KMS-11 (cell line): ENCODE measurements at regions not wholly inside any gene's neighbourhood (a gene's known extent, or its start where the extent isn't known, plus 50 kb on each side); places are given as distances from the start of the nearest gene placed in this dataset.

Experiments used
- H2AFZ ChIP-seq: fragments of 200-600 bp; sonication (generic); 2 replicates; pipeline ENCODE4 v1.6.1; 2016; ENCODE audit warnings: antibody characterized with exemption, mixed run types, low read depth
- H3K27ac ChIP-seq: fragments of 200-600 bp; sonication (generic); 2 replicates; pipeline ENCODE4 v1.6.1; 2016; ENCODE audit warnings: mild to moderate bottlenecking, mixed run types
- H3K27me3 ChIP-seq: fragments of 200-600 bp; sonication (generic); 2 replicates; pipeline ENCODE4 v1.6.1; 2017; ENCODE audit warnings: mild to moderate bottlenecking, low read depth, mixed run types, moderate library complexity; ENCODE audit not compliant: insufficient read depth
- H3K36me3 ChIP-seq: fragments of 200-600 bp; sonication (generic); 2 replicates; pipeline ENCODE4 v1.6.1; 2017; ENCODE audit warnings: mild to moderate bottlenecking, mixed run types; ENCODE audit not compliant: insufficient read depth
- H3K4me1 ChIP-seq: fragments of 200-600 bp; sonication (generic); 2 replicates; pipeline ENCODE4 v1.6.1; 2016; ENCODE audit warnings: mild to moderate bottlenecking, low read depth, mixed run types; ENCODE audit not compliant: poor library complexity, severe bottlenecking
- H3K4me2 ChIP-seq: fragments of 200-600 bp; sonication (generic); 2 replicates; pipeline ENCODE4 v1.7.0; 2016; ENCODE audit warnings: mild to moderate bottlenecking, mixed run types
- H3K4me3 ChIP-seq: fragments of 200-600 bp; sonication (generic); IDR thresholded peaks from 2 replicates; pipeline ENCODE4 v1.6.1; 2017; ENCODE audit warnings: low read depth, low read length, mixed read lengths; ENCODE audit not compliant: insufficient read depth
- H3K79me2 ChIP-seq: fragments of 200-600 bp; sonication (generic); 2 replicates; pipeline ENCODE4 v1.6.1; 2016; ENCODE audit warnings: low read depth, mixed run types; ENCODE audit not compliant: insufficient read depth
- H3K9ac ChIP-seq: fragments of 200-600 bp; sonication (generic); 2 replicates; pipeline ENCODE4 v1.6.1; 2016; ENCODE audit warnings: mild to moderate bottlenecking, mixed run types
- H4K20me1 ChIP-seq: fragments of 200-600 bp; sonication (generic); 2 replicates; pipeline ENCODE4 v1.6.1; 2016; ENCODE audit warnings: mild to moderate bottlenecking, mixed run types; ENCODE audit not compliant: insufficient read depth
- TF ChIP-seq, protein P1 (sequence below): fragments of 200-600 bp; sonication (generic); conservative IDR thresholded peaks from 2 replicates; pipeline ENCODE4 v1.6.1; 2017; ENCODE audit warnings: low read depth, mild to moderate bottlenecking, antibody characterized with exemption, low read length, moderate library complexity, mixed read lengths

- H3K79me2 ChIP-seq, result no peaks in the 10 kb centered on the region
Measured at GRCh38 chr10:133010095-133010842, 67.9 kb upstream of the CFAP46 start.

GRCh38 chr10:133009218-133009950, 67.0 kb upstream of the CFAP46 start:
- H2AFZ ChIP-seq, result no peak overlapping the region
- no peaks in the 10 kb centered on the region for H3K36me3 ChIP-seq
- no peak overlapping the region for H3K4me2 ChIP-seq
- TF ChIP-seq, protein P1, sequence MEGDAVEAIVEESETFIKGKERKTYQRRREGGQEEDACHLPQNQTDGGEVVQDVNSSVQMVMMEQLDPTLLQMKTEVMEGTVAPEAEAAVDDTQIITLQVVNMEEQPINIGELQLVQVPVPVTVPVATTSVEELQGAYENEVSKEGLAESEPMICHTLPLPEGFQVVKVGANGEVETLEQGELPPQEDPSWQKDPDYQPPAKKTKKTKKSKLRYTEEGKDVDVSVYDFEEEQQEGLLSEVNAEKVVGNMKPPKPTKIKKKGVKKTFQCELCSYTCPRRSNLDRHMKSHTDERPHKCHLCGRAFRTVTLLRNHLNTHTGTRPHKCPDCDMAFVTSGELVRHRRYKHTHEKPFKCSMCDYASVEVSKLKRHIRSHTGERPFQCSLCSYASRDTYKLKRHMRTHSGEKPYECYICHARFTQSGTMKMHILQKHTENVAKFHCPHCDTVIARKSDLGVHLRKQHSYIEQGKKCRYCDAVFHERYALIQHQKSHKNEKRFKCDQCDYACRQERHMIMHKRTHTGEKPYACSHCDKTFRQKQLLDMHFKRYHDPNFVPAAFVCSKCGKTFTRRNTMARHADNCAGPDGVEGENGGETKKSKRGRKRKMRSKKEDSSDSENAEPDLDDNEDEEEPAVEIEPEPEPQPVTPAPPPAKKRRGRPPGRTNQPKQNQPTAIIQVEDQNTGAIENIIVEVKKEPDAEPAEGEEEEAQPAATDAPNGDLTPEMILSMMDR, result no peak
- H3K79me2 ChIP-seq, result no peaks in the 10 kb centered on the region
- H3K4me1 ChIP-seq, result no peaks in the 10 kb centered on the region
- H3K27me3 ChIP-seq, result peaks cover 8% of the 10 kb centered on the region; the same call in 1 of the 2 replicates
- no peak overlapping the region for H3K4me3 ChIP-seq
- no peaks in the 10 kb centered on the region for H4K20me1 ChIP-seq
- H3K27ac ChIP-seq, result no peak overlapping the region
- H3K9ac ChIP-seq, result no peak overlapping the region

More at GRCh38 chr10:133010095-133010842, 67.9 kb upstream of the CFAP46 start:
- TF ChIP-seq, protein P1, result no peak
- Histone ChIP-seq H3K27ac (no peak overlapping the region), H3K36me3 (no peaks in the 10 kb centered on the region), H3K4me3 (no peak overlapping the region), H3K27me3 (peaks cover 7% of the 10 kb centered on the region; the same call in 1 of the 2 replicates), H3K4me1 (no peaks in the 10 kb centered on the region), H3K4me2 (no peak overlapping the region), H3K9ac (no peak overlapping the region), H2AFZ (no peak overlapping the region), H4K20me1 (no peaks in the 10 kb centered on the region)

GRCh38 chr10:133008736-133009135, 66.4 kb upstream of the CFAP46 start:
- Histone ChIP-seq H3K36me3 (no peaks in the 10 kb centered on the region), H3K4me3 (no peak overlapping the region), H3K27ac (no peak overlapping the region), H2AFZ (no peak overlapping the region), H3K9ac (no peak overlapping the region), H3K4me1 (no peaks in the 10 kb centered on the region), H4K20me1 (no peaks in the 10 kb centered on the region), H3K27me3 (peaks cover 6% of the 10 kb centered on the region; the same call in 1 of the 2 replicates), H3K79me2 (no peaks in the 10 kb centered on the region), H3K4me2 (no peak overlapping the region)
- TF ChIP-seq, protein P1, result no peak

DNA sequence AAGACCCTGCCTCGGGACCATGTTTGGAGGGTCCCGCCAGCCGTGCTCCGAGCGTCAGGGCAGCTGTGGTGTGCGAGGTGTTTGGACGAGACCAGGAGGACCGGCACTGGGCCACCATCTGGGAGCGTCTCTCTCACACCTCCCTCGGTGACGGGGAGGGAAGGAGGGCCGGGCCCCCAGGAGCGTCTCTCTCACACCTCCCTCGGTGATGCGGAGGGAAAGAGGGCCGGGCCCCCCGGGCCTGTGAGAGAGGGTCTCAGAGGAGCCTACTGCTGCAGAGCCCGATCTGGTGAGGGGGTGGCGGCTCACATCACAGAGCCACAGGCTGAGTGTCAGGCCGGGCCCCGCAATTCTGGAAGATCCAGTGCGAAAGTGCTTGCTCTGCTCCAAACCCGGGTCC, 65.8 kb upstream of the CFAP46 start:
- no peak overlapping the region for H3K4me2 ChIP-seq
- TF ChIP-seq, protein P1, result no peak
- H3K4me3 ChIP-seq, result no peak overlapping the region
- no peak overlapping the region for H3K9ac ChIP-seq
- no peaks in the 10 kb centered on the region for H3K4me1 ChIP-seq
- no peaks in the 10 kb centered on the region for H3K79me2 ChIP-seq
- no peak overlapping the region for H3K27ac ChIP-seq
- no peak overlapping the region for H2AFZ ChIP-seq
- H4K20me1 ChIP-seq, result no peaks in the 10 kb centered on the region
- peaks cover 6% of the 10 kb centered on the region; the same call in 1 of the 2 replicates for H3K27me3 ChIP-seq
- H3K36me3 ChIP-seq, result no peaks in the 10 kb centered on the region
